Fibroblast of gingiva (primary cell): ENCODE measurements at regions not wholly inside any gene's neighbourhood (a gene's known extent, or its start where the extent isn't known, plus 50 kb on each side); places are given as distances from the start of the nearest gene placed in this dataset.

Source experiments
- DNase-seq: peaks from one replicate; pipeline ENCODE4 v3.0.0-alpha.2; 2011; ENCODE audit warnings: low read depth

DNA sequence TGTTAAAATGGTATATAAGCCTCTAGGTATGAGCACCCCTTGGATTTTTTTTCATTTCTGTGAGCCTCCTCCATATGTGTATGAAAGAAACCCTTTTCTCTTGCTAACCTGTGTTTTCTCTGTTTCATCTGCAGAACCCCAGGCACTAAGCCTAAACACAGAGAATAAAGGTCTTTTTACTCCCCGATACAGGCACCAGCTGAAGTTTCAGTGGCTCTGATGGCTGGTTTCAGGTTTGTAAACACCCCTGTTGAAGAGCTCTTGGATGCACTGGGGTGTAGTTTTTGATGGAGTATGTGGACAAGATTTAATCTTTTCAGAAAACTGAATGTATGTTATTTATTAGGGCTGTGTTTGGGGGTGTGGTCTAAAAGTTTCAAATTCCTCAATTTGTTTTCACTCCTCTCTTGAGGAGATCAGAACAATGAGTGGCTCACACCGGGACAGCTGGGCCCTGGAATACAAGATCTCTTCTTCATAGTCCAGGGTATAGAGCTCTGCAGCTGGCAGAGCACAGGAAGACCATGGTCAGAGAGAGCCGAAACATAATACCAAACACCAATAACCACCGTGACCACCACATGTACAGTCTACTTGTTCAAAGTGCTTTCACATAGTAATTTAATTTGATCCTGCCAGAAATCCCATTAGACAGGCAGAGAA, 50.2 kb upstream of the VTCN1 start:
- no peak for DNase-seq
